Urinary bladder (tissue), 3 donors: ENCODE measurements at regions not wholly inside any gene's neighbourhood (a gene's known extent, or its start where the extent isn't known, plus 50 kb on each side); places are given as distances from the start of the nearest gene placed in this dataset.
"Not testable (repeated sequence)": the region's sequence is repeated elsewhere in the genome, so short reads cannot be mapped to it uniquely, and the experiment has no call there.

Experiments
- DNase-seq: peaks from one replicate; pipeline ENCODE4 v3.0.0-alpha.2; 2015; ENCODE audit errors: extremely low spot score
- H3K27ac ChIP-seq: one replicate; pipeline ENCODE4 v1.5.1; 2013; ENCODE audit warnings: low read depth, mild to moderate bottlenecking, moderate library complexity
- H3K36me3 ChIP-seq: one replicate; pipeline ENCODE4 v1.6.1; 2013; ENCODE audit warnings: mild to moderate bottlenecking, moderate library complexity; ENCODE audit not compliant: insufficient read depth
- H3K4me1 ChIP-seq: one replicate; pipeline ENCODE4 v1.6.1; 2013; ENCODE audit warnings: mild to moderate bottlenecking, moderate library complexity; ENCODE audit not compliant: insufficient read depth
- H3K4me3 ChIP-seq: one replicate; pipeline ENCODE4 v1.5.1; 2013; ENCODE audit warnings: low read depth, low read length
- WGBS: extraction: QIAGEN DNeasy Blood & Tissue Kit; methylation state at CpG from one replicate; pipeline ENCODE4 v1.1.7; 2013; 5-methylcytosine and 5-hydroxymethylcytosine counted together
- donor health status: healthy with polysubstance abuse.
- donor health status: healthy.

- H3K4me1 ChIP-seq = no peaks in the 10 kb centered on the region
- H3K27ac ChIP-seq = no peak overlapping the region
- no peak for DNase-seq
- no peak overlapping the region for H3K4me3 ChIP-seq
- 52% methylated on average over 4 of the region's 4 CpGs for WGBS
- no peaks in the 10 kb centered on the region for H3K36me3 ChIP-seq
These were observed 318.5 kb downstream of the JRKL start for GRCh38 chr11:96708219-96708878.

DNA sequence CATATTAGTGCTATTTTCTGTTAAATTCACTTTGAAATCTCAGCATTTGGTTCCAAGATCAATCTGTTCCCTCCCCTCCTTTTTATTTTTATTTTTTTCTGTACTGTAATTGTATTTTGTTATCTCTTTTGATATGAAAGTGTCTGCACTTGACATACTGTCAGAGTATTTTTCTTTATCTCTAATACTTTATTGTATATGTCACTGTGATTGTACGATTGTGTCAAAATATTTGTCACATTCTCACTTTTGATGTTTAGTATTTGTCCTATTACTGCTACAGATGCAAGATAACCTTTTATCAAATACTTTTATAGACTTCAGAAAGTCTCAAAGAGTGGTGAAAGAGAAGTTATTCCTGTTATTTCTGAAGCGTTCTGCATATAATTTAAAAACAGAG, 323.5 kb downstream of the JRKL start:
- no peaks in the 10 kb centered on the region for H3K4me1 ChIP-seq
- no peaks in the 10 kb centered on the region for H3K36me3 ChIP-seq
- H3K27ac ChIP-seq = no peak overlapping the region
- no peak for DNase-seq
- WGBS = 35% methylated on average over 2 of the region's 2 CpGs
- no peak overlapping the region for H3K4me3 ChIP-seq

GRCh38 chr11:96714689-96715088, 324.9 kb downstream of the JRKL start:
- H3K4me1 ChIP-seq = no peaks in the 10 kb centered on the region
- no peak overlapping the region for H3K27ac ChIP-seq
- H3K4me3 ChIP-seq = no peak overlapping the region
- 94% methylated on average over 2 of the region's 2 CpGs for WGBS
- H3K36me3 ChIP-seq = no peaks in the 10 kb centered on the region
- DNase-seq = no peak

- no peak for DNase-seq
- H3K27ac ChIP-seq = no peak overlapping the region
- 37% methylated on average over 3 of the region's 3 CpGs for WGBS
- no peak overlapping the region for H3K4me3 ChIP-seq
- H3K4me1 ChIP-seq = no peaks in the 10 kb centered on the region
- no peaks in the 10 kb centered on the region for H3K36me3 ChIP-seq
These were observed 325.4 kb downstream of the JRKL start for GRCh38 chr11:96715208-96715607.

DNA sequence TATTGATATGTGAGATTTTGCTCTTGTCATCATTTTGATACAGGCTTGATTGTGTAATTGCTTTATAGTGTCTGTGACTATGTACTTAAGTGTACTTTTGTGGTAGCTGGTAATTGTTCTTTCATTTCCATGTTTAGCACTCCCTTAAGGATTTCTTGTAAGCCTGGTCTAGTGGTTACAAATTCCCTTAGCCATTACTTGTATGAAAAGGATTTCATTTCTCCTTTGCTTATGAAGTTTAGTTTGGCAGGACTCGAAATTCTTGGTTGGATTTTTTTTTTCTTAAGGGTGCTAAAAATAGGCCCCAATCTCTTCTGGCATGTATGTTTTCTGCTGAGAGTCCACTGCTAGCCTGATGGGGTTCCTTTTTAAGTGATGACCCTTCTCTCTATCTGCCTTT, 346.8 kb downstream of the JRKL start:
- Histone ChIP-seq H3K27ac (no peak overlapping the region), H3K36me3 (no peaks in the 10 kb centered on the region), H3K4me3 (no peak overlapping the region), H3K4me1 (no peaks in the 10 kb centered on the region)
- WGBS = 50% methylated on average over 1 of the region's 1 CpG
- no peak for DNase-seq

- H3K4me3 ChIP-seq = no peak overlapping the region
- whole genome bisulfite sequencing = 82% methylated on average over 3 of the region's 3 CpGs
- no peaks in the 10 kb centered on the region for H3K4me1 ChIP-seq
- H3K27ac ChIP-seq = no peak overlapping the region
- no peaks in the 10 kb centered on the region for H3K36me3 ChIP-seq
- no peak for DNase-seq
These were observed 348.5 kb downstream of the JRKL start for GRCh38 chr11:96738311-96738710.

DNA sequence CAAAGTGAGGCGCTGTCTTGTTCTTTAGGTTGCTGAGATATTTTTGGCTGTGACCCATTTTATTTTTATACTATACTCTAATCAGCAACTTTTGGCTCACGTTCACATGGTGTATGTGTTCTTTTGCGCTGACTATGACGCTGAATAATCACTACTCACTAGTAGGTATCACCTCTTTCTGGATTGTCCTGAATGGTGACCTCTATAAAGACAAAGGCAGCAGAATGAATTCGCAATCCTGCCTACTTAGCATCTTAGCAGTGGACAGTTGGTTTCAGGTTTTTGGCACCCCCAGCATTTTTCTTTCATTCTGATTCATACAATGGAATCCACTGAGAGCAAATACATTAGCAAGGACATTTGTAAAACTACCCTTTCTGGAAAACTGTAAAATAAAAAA, 351.3 kb downstream of the JRKL start:
- 66% methylated on average over 5 of the region's 5 CpGs for WGBS
- no peak for DNase-seq
- no peak overlapping the region for H3K4me3 ChIP-seq
- H3K4me1 ChIP-seq = no peaks in the 10 kb centered on the region
- no peak overlapping the region for H3K27ac ChIP-seq
- H3K36me3 ChIP-seq = no peaks in the 10 kb centered on the region

DNA sequence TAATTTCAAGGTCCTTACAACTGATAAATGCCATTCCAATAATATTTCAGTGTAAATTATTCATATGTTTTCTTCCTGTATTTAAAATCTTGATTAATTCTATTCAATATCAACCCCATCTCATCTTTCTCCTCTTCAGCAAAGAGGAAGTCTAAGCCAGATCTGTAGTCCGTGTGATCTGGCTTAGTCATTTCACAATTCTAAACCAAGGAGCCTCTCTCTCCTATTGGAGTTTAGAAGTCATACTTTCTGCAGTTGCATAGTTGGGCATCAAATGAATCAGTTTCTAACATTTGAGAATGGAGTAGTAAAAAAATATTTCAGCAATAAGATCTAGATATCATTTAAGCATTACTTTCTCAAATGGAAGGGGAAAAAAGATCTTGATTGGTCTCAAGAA, 354.9 kb downstream of the JRKL start:
- H3K4me3 ChIP-seq = no peak overlapping the region
- 33% methylated on average over 1 of the region's 1 CpG for WGBS

GRCh38 chr11:96748639-96749370, 359.0 kb downstream of the JRKL start:
- no peak overlapping the region for H3K4me3 ChIP-seq
- 42% methylated on average over 2 of the region's 2 CpGs for WGBS
- H3K4me1 ChIP-seq = no peaks in the 10 kb centered on the region
- no peaks in the 10 kb centered on the region for H3K36me3 ChIP-seq
- peak; percentile 17 for DNase-seq
- H3K27ac ChIP-seq = no peak overlapping the region

More for the DNA sequence above, 354.9 kb downstream of the JRKL start:
- H3K27ac ChIP-seq = no peak overlapping the region
- DNase-seq = no peak
- no peaks in the 10 kb centered on the region for H3K4me1 ChIP-seq
- no peaks in the 10 kb centered on the region for H3K36me3 ChIP-seq

DNA sequence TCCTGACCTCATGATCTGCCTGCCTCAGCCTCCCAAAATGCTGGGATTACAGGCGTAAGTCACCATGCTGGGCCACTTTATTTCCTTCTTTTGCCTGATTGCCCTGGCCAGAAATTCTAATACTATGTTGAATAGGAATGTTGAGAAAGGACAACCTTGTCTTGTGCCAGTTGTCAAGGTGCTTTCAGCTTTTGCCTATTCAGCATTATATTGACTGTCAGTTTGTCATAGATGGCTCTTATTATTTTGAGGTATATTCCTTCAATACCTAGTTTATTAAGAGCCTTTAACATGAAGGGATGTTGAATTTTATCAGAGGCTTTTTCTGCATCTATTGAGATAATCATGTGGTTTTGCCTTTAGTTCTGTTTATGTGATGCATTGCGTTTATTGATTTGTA, 362.0 kb downstream of the JRKL start:
- WGBS = 88% methylated on average over 2 of the region's 2 CpGs
- not testable (repeated sequence) for H3K27ac ChIP-seq, H3K36me3 ChIP-seq, H3K4me1 ChIP-seq, H3K4me3 ChIP-seq, DNase-seq

- no peak overlapping the region for H3K27ac ChIP-seq
- no peaks in the 10 kb centered on the region for H3K4me1 ChIP-seq
- no peak for DNase-seq
- no peak overlapping the region for H3K4me3 ChIP-seq
- H3K36me3 ChIP-seq = no peaks in the 10 kb centered on the region
- 56% methylated on average over 2 of the region's 2 CpGs for WGBS
These were observed 362.4 kb downstream of the JRKL start for GRCh38 chr11:96752221-96752620.

DNA sequence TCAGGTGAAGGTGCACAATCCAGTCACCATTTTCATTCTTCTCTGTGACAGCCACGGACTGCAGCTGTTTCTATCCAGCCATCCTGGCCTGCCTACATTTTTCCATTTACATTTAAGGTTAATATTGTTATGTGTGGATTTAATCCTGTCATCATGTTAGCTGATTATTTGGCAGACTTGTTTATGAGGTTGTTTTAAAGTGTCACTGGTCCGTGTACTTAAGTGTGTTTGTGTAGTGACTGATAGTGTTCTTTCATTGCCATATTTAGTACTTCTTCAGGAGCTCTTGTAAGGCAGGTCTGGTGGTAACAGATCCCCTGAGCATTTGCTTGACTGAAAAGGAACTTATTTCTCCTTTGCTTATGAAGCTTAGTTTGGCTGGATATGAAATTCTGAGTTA, 364.2 kb downstream of the JRKL start:
- Histone ChIP-seq H3K36me3 (no peaks in the 10 kb centered on the region), H3K4me1 (no peaks in the 10 kb centered on the region), H3K27ac (no peak overlapping the region), H3K4me3 (no peak overlapping the region)
- no peak for DNase-seq
- 55% methylated on average over 2 of the region's 2 CpGs for WGBS

DNA sequence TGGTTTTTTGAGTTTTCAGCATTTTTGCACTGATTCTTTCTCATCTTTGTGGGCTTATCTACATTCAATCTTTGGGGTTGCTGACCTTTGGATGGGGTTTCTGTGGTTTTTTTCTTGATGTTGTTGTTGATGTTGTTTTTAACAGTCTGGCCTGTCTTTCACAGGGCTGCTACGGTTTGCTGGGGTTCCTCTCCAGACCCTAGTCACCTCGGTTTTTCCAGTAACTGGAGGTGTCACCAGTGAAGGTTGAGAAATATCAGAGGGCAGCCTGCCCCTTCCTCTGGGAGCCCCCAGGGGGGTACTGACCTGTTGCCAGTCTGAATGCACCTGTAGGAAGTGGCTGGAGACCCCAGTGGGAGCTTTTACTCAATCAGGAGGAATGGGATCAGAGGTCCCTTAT, 365.4 kb downstream of the JRKL start:
- 85% methylated on average over 2 of the region's 2 CpGs for WGBS
- Histone ChIP-seq H3K4me1 (no peaks in the 10 kb centered on the region), H3K4me3 (no peak overlapping the region), H3K27ac (no peak overlapping the region), H3K36me3 (no peaks in the 10 kb centered on the region)
- no peak for DNase-seq

DNA sequence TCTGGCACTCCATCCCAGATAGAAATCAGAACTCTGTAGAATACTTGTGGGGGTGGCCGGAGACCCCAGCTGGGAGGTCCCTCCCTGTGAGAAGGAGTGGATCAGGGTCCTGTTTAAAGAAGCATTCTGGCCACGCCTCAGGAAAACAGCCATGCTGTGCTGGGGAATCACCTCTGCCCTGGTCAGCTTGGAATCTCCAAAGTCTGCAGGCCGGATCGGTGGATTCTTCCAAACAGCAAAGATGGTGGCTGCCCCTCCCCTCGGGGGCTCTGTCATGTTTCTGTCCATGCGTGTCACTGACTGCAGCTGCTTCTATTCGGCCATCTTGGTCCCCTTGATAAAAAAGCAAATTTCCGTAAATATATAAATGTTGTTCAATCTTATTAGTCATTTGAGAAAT, 365.9 kb downstream of the JRKL start:
- H3K4me1 ChIP-seq = no peaks in the 10 kb centered on the region
- 92% methylated on average over 8 of the region's 8 CpGs for WGBS
- H3K27ac ChIP-seq = no peak overlapping the region
- no peak for DNase-seq
- H3K36me3 ChIP-seq = no peaks in the 10 kb centered on the region
- no peak overlapping the region for H3K4me3 ChIP-seq
